Suprapubic skin (tissue), 3 donors: ENCODE measurements at regions not wholly inside any gene's neighbourhood (a gene's known extent, or its start where the extent isn't known, plus 50 kb on each side); places are given as distances from the start of the nearest gene placed in this dataset.

ENCODE experiments used
- CTCF ChIP-seq, 2 donors: fragments of 200-600 bp in 1 of 2; fragments of 450-650 bp in 1 of 2; sonication (generic) in 1 of 2; IDR thresholded peaks; one replicate each; pipeline ENCODE4 v1.5.1; 2016 to 2019; ENCODE audit warnings: antibody characterized with exemption in 2 of 2, mild to moderate bottlenecking in 1 of 2, moderate library complexity in 1 of 2
- POLR2AphosphoS5 ChIP-seq, 3 donors: sonication (generic); formaldehyde crosslinking; IDR thresholded peaks; one replicate each; pipeline ENCODE4 v1.6.1; 2017; ENCODE audit warnings: antibody characterized with exemption in 3 of 3

DNA sequence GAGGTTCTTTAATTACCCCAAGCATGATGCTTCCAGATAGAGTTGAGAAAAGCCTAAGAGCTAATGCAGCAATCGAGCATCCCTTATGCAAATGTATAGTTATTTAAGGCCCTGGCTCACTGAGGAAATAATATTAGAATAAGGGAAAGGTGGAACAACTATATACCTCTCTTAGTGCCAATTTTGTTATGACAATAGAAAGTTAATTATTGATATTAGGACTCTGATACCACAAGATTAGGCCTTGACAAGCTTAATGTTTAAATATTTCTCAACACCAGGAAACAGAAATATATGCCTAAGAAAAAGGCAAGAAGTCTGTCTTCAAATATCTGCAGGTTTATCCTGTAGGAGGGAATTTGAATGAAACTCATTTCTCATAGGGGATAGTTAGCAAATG is 371.0 kb downstream of the PRELID2 start:
- no peak for TF ChIP-seq CTCF (IDR thresholded peaks at IDR 0.05)
- no peak for TF ChIP-seq POLR2AphosphoS5 (IDR thresholded peaks at IDR 0.05)
